ENCODE measurements at regions not wholly inside any gene's neighbourhood (a gene's known extent, or its start where the extent isn't known, plus 50 kb on each side); places are given as distances from the start of the nearest gene placed in this dataset.

DNA sequence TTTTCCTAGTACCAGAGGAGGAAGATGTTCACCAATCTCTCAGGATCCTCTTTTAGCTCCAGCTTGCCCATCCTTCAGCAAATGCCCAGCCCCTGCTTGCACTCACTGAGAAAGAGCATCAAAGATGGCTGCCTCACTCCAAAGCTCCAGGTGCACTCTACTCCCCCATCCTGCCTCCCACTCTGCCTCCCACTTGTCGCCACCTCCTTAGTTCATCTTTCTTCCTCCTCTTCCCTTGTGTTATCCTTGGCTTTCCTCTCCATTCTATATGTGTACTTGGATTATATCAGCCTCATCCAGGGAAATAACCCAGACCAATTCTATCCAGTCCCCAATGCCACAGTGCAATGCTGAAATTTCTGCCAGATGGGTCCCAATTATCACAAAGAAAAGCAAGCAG is 87.1 kb upstream of the CPLX2 start:
- TF ChIP-seq, protein P1, sequence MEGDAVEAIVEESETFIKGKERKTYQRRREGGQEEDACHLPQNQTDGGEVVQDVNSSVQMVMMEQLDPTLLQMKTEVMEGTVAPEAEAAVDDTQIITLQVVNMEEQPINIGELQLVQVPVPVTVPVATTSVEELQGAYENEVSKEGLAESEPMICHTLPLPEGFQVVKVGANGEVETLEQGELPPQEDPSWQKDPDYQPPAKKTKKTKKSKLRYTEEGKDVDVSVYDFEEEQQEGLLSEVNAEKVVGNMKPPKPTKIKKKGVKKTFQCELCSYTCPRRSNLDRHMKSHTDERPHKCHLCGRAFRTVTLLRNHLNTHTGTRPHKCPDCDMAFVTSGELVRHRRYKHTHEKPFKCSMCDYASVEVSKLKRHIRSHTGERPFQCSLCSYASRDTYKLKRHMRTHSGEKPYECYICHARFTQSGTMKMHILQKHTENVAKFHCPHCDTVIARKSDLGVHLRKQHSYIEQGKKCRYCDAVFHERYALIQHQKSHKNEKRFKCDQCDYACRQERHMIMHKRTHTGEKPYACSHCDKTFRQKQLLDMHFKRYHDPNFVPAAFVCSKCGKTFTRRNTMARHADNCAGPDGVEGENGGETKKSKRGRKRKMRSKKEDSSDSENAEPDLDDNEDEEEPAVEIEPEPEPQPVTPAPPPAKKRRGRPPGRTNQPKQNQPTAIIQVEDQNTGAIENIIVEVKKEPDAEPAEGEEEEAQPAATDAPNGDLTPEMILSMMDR (IDR thresholded peaks at IDR 0.05) = no peak
- no peak for TF ChIP-seq POLR2A (IDR thresholded peaks at IDR 0.05)
